ENCODE measurements at regions not wholly inside any gene's neighbourhood (a gene's known extent, or its start where the extent isn't known, plus 50 kb on each side); places are given as distances from the start of the nearest gene placed in this dataset.
"Not testable (repeated sequence)": the region's sequence is repeated elsewhere in the genome, so short reads cannot be mapped to it uniquely, and the experiment has no call there.

DNA sequence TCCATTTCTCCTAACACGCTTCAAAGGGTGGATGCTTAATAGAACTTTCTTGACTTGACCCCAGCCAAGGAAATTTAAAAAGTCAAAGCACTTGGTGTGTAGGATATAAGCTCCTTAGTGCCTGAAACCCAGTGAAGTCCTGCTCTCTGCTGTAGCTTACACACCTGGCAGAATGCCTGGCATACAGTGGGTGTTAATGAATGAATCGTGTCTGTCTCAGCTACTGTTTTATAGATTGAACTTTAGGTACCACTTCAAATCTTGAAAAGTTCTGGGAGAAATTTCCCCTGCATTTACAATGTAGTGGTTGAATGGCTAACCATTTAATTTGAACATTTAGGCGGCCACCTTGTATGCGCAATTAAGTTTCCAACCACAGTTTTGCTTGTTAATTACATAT, 70.5 kb upstream of the ZNF217 start:
- Histone ChIP-seq H3K27ac (no peak overlapping the region), H3K36me3 (replicated peaks in 1 of 2; ENCODE audit: insufficient read depth in 1 of 2, low read depth in 2 of 2) (no peaks in the 10 kb centered on the region), H3K4me3 (no peak overlapping the region), H3K27me3 (no peaks in the 10 kb centered on the region), H3K4me1 (no peaks in the 10 kb centered on the region), H3K9me3 (no peaks in the 10 kb centered on the region)
- ATAC-seq = no peak
- TF ChIP-seq POLR2A (IDR thresholded peaks at IDR 0.05) = no peak
- TF ChIP-seq, protein P1, sequence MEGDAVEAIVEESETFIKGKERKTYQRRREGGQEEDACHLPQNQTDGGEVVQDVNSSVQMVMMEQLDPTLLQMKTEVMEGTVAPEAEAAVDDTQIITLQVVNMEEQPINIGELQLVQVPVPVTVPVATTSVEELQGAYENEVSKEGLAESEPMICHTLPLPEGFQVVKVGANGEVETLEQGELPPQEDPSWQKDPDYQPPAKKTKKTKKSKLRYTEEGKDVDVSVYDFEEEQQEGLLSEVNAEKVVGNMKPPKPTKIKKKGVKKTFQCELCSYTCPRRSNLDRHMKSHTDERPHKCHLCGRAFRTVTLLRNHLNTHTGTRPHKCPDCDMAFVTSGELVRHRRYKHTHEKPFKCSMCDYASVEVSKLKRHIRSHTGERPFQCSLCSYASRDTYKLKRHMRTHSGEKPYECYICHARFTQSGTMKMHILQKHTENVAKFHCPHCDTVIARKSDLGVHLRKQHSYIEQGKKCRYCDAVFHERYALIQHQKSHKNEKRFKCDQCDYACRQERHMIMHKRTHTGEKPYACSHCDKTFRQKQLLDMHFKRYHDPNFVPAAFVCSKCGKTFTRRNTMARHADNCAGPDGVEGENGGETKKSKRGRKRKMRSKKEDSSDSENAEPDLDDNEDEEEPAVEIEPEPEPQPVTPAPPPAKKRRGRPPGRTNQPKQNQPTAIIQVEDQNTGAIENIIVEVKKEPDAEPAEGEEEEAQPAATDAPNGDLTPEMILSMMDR (IDR thresholded peaks at IDR 0.05) = no peak
- no peak for DNase-seq
- WGBS, 2 donors = 81 to 85% methylated on average over 4 of the region's 4 CpGs
- intact Hi-C loops (cut with DNase I) = no loop called here

DNA sequence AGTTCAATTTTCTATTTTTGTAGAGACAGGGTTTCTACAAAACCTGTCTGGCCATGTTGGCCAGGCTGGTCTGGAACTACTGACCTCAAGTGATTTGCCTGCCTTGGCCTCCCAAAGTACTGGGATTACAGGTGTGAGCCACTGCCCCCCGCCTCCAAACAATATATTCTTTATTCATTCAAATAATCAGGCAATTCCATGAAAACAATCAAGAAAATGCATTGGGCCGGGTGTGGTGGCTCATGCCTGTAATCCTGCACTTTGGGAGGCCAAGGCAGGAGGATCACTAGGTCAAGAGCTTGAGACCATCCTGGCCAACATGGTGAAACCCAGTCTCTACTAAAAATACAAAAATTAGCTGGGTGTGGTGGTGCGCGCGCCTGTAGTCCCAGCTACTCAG, 69.9 kb upstream of the ZNF217 start:
- H3K27me3 ChIP-seq; H3K36me3 ChIP-seq (replicated peaks in 1 of 2; ENCODE audit: insufficient read depth in 1 of 2, low read depth in 2 of 2); DNase-seq; ATAC-seq; H3K9me3 ChIP-seq; H3K4me1 ChIP-seq; intact Hi-C loops (cut with DNase I); H3K4me3 ChIP-seq; H3K27ac ChIP-seq: not testable (repeated sequence)
- 94 to 95% methylated on average over 5 of the region's 5 CpGs for WGBS, 2 donors

DNA sequence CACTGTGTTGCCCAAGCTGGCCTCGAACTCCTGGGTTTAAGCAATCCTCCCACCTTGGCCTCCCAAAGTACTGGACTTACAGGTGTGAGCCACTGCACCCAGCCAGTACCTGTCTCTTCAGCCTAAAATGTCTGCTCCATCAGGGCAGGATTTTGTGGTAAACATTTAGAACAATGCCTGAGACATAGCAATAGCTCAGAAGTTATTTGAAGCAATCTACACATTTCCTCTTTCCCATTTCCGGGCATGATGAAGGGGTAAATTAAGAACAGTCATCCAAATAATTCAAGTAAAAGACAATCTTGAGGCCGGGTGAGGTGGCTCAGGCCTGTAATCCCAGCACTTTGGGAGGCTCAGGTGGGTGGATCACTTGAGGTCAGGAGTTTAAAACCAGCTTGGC, 69.0 kb upstream of the ZNF217 start:
- no peaks in the 10 kb centered on the region for H3K27me3 ChIP-seq
- TF ChIP-seq, protein P1 (IDR thresholded peaks at IDR 0.05) = no peak
- no peak for TF ChIP-seq POLR2A (IDR thresholded peaks at IDR 0.05)
- H3K4me3 ChIP-seq = no peak overlapping the region
- H3K4me1 ChIP-seq = no peaks in the 10 kb centered on the region
- DNase-seq (no peak), ATAC-seq (no peak)
- intact Hi-C loops (cut with DNase I) = no loop called here
- H3K9me3 ChIP-seq = no peaks in the 10 kb centered on the region
- H3K27ac ChIP-seq = no peak overlapping the region
- WGBS, 2 donors = 57 to 82% methylated on average over 3 of the region's 3 CpGs
- no peaks in the 10 kb centered on the region for H3K36me3 ChIP-seq (replicated peaks in 1 of 2; ENCODE audit: insufficient read depth in 1 of 2, low read depth in 2 of 2)

DNA sequence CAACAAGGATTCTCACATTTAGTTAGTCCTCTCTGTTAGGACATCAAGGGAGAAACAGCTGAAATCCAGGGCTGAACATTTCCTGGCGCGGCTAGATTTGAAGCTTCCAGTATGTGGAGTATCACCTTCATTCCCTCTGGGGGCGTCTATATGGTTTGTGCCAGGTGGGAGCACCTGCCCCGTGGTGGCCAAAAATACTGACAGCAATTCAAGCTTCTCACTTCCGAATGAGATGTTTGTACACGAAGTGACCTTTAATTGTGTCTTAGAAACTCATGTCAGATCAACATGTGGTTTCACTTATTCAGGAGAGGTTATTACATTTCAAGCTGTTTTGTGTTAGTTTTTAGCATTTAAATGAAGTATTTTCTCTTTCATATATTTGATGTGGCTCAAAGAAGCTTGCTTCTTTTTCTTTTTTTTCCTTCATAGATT, 67.3 kb upstream of the ZNF217 start:
- DNase-seq (no peak), ATAC-seq (no peak)
- Histone ChIP-seq H3K9me3 (no peaks in the 10 kb centered on the region), H3K27ac (peak overlapping the region in 1 of 4 donors; percentile 57), H3K4me3 (no peak overlapping the region), H3K27me3 (no peaks in the 10 kb centered on the region), H3K4me1 (peaks cover 12% of the 10 kb centered on the region), H3K36me3 (replicated peaks in 1 of 2; ENCODE audit: insufficient read depth in 1 of 2, low read depth in 2 of 2) (no peaks in the 10 kb centered on the region)
- intact Hi-C loops (cut with DNase I) = no loop called here
- 72 to 81% methylated on average over 6 of the region's 6 CpGs for WGBS, 2 donors
- TF ChIP-seq, protein P1 (IDR thresholded peaks at IDR 0.05) = no peak
- no peak for TF ChIP-seq POLR2A (IDR thresholded peaks at IDR 0.05)

DNA sequence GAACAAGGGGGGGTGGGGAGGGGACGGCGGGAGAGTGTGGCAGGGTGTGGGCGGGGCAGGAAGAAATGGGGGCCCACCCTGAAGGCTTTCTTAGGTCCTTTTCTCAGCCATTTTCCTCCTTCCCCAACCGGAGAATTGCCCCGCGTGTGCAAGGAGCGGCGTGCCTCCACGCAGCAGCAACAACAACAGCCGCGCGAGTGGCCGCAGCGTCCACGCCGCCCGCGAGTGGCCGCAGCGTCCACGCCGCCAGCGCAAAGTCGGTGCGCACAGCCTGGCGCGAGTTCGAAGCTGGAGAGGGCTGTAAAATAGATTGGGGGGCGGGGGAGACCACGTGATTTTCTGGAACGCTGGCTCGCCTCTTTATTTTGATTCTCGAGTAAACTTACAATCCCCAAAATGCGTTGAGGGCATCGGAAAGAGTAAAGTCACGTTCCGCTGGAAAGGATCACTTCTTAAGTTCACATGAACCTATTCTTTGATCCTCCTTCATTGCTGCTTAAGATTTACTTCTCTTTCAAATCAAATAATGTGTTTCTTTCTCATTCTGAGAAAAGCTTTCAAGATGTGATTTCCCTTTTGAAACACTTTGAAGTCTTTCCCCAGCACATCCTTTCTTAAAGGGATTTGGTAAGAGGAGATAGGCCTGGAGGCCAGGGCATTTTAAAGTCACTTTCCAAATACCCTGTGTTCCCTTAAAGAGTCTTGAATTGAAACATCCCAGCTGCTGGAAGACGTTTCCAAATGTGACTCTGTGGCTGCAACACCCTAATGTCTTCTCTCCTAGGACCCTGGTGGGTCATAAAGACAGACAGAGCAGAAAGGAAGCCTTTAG, 66.7 kb upstream of the ZNF217 start:
- peak; percentile 24 for ATAC-seq
- no peak for TF ChIP-seq POLR2A (IDR thresholded peaks at IDR 0.05)
- TF ChIP-seq, protein P1 (IDR thresholded peaks at IDR 0.05) = no peak
- Histone ChIP-seq H3K27me3 (no peaks in the 10 kb centered on the region), H3K36me3 (replicated peaks in 1 of 2; ENCODE audit: insufficient read depth in 1 of 2, low read depth in 2 of 2) (no peaks in the 10 kb centered on the region), H3K4me3 (peak overlapping the region in 1 of 2 donors; percentile 11), H3K27ac (peak overlapping the region in 3 of 4 donors; percentile 26 to 57 (median 39)), H3K4me1 (peaks cover 14% of the 10 kb centered on the region), H3K9me3 (no peaks in the 10 kb centered on the region)
- DNase-seq = no peak
- intact Hi-C loops (cut with DNase I) = no loop called here
- WGBS, 2 donors = 16 to 18% methylated on average over 37 to 38 of the region's 38 CpGs

Measured in body of pancreas (tissue), 4 donors.